GM23248 (cell line): ENCODE measurements at regions not wholly inside any gene's neighbourhood (a gene's known extent, or its start where the extent isn't known, plus 50 kb on each side); places are given as distances from the start of the nearest gene placed in this dataset.

Experiments used
- DNase-seq: peaks from one replicate; pipeline ENCODE4 v3.0.0-alpha.2; 2015
- H2AFZ ChIP-seq: fragments of 200-600 bp; sonication (generic); 2 replicates; pipeline ENCODE4 v1.6.1; 2016; ENCODE audit warnings: antibody characterized with exemption
- H3F3A ChIP-seq: fragments of 200-600 bp; sonication (generic); 2 replicates; pipeline ENCODE4 v1.6.1; 2016; ENCODE audit warnings: mild to moderate bottlenecking, antibody characterized with exemption, mixed run types; ENCODE audit not compliant: insufficient read depth
- H3K27ac ChIP-seq: fragments of 200-600 bp; sonication (generic); 2 replicates; pipeline ENCODE4 v1.5.1; 2016; ENCODE audit warnings: mild to moderate bottlenecking
- H3K27me3 ChIP-seq: fragments of 200-600 bp; sonication (generic); replicated peaks from 2 replicates; pipeline ENCODE4 v1.6.1; 2016; ENCODE audit warnings: mild to moderate bottlenecking; ENCODE audit not compliant: insufficient read depth
- H3K36me3 ChIP-seq: fragments of 200-600 bp; sonication (generic); 2 replicates; pipeline ENCODE4 v1.6.1; 2016; ENCODE audit warnings: low read depth, mild to moderate bottlenecking
- H3K4me1 ChIP-seq: fragments of 200-600 bp; sonication (generic); 2 replicates; pipeline ENCODE4 v1.6.1; 2016; ENCODE audit warnings: mild to moderate bottlenecking; ENCODE audit not compliant: insufficient read depth
- H3K4me2 ChIP-seq: fragments of 200-600 bp; sonication (generic); one replicate; pipeline ENCODE4 v1.6.1; 2016; ENCODE audit warnings: mild to moderate bottlenecking; ENCODE audit not compliant: unreplicated experiment
- H3K4me3 ChIP-seq: fragments of 200-600 bp; sonication (generic); 2 replicates; pipeline ENCODE4 v1.5.1; 2016; ENCODE audit warnings: mild to moderate bottlenecking
- H3K79me2 ChIP-seq: fragments of 200-600 bp; sonication (generic); 2 replicates; pipeline ENCODE4 v1.6.1; 2016; ENCODE audit warnings: mild to moderate bottlenecking; ENCODE audit not compliant: insufficient read depth
- H3K9ac ChIP-seq: fragments of 200-600 bp; sonication (generic); 2 replicates; pipeline ENCODE4 v1.6.1; 2016; ENCODE audit warnings: mild to moderate bottlenecking
- H3K9me2 ChIP-seq: fragments of 200-600 bp; sonication (generic); 2 replicates; pipeline ENCODE4 v1.6.1; 2016; ENCODE audit warnings: mixed run types, mild to moderate bottlenecking, moderate library complexity; ENCODE audit not compliant: insufficient read depth
- H3K9me3 ChIP-seq: fragments of 200-600 bp; sonication (generic); one replicate; pipeline ENCODE4 v1.6.1; 2017; ENCODE audit warnings: low read depth
- H4K20me1 ChIP-seq: fragments of 200-600 bp; sonication (generic); 2 replicates; pipeline ENCODE4 v1.6.0; 2016; ENCODE audit not compliant: insufficient read depth
- EZH2 ChIP-seq: fragments of 200-600 bp; sonication (generic); IDR thresholded peaks from 2 replicates; pipeline ENCODE4 v1.6.1; 2018; ENCODE audit warnings: antibody characterized with exemption, mild to moderate bottlenecking; ENCODE audit not compliant: insufficient read depth, poor library complexity, severe bottlenecking
- EZH2phosphoT487 ChIP-seq: fragments of 200-600 bp; sonication (generic); IDR thresholded peaks from 2 replicates; pipeline ENCODE4 v1.6.1; 2018; ENCODE audit warnings: antibody characterized with exemption, moderate library complexity, mild to moderate bottlenecking, low read depth; ENCODE audit not compliant: insufficient read depth
- WGBS, 2 experiments: methylation state at CpG; one replicate each; pipeline ENCODE4 v1.1.6; 2015 to 2017; ENCODE audit warnings: low lambda C conversion rate in 2 of 2, low coverage in 1 of 2; ENCODE audit errors: missing lambda C conversion rate in 2 of 2; 5-methylcytosine and 5-hydroxymethylcytosine counted together
- in situ Hi-C: fragments of 300-500 bp; cut with MboI; formaldehyde crosslinking; loops from 2 replicates; pipeline ENCODE4 v1.15.0; 2020

DNA sequence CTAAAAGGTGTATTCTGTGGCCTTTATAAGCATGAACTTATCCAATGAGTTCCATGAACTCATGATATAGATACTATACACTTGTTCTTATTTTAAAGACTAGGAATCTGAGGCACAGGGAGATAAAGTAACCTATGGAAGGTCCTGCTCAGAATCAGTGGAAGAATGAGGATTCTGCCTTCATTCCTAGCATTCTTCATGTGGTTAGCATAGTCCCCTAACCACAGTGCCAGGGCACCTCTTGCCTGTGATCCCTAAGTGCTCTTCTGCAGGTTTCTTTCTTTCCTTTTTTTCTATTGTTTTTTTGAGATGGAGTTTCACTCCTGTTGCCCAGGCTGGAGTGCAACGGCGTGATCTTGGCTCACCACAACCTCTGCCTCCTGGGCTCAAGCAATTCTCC, 174.1 kb downstream of the C9orf152 start:
- WGBS, 2 experiments, result 97 to 100% methylated on average over 2 of the region's 2 CpGs
- Histone ChIP-seq H3K9me2 (no peaks in the 10 kb centered on the region), H3K9me3 (no peaks in the 10 kb centered on the region), H3K27me3 (no peaks in the 10 kb centered on the region), H3K4me3 (no peak overlapping the region), H3K27ac (no peak overlapping the region), H3K36me3 (no peaks in the 10 kb centered on the region), H2AFZ (no peak overlapping the region), H3K9ac (no peak overlapping the region), H3F3A (peaks cover 33% of the 10 kb centered on the region), H4K20me1 (no peaks in the 10 kb centered on the region), H3K4me2 (peak overlapping the region; percentile 32), H3K79me2 (peaks cover 5% of the 10 kb centered on the region; the same call in 1 of the 2 replicates), H3K4me1 (peaks cover 53% of the 10 kb centered on the region)
- in situ Hi-C loops, result no loop called here
- no peak for TF ChIP-seq EZH2phosphoT487
- TF ChIP-seq EZH2, result no peak
- DNase-seq, result peak; percentile 33

DNA sequence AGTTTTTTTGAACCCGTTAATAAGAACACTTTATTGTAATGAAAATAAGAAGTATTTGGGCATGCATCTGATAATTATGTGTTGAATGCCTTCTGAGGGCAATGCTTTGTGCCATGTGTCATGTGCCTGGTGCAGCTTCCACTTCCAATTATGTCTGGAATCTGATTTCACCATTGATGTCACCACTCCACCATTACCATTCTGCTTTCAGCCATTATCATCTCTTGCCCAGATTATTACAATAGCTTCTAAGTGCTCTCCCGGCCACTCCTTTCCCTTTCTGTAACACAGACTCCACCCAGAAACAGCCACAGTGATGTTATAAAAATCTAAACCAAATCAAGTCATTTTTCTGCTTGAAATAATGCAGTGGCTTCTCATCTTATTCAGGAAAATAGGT, 171.7 kb downstream of the C9orf152 start:
- Histone ChIP-seq H3K4me2 (no peak overlapping the region), H3K36me3 (no peaks in the 10 kb centered on the region), H3K27ac (no peak overlapping the region), H3F3A (peaks cover 25% of the 10 kb centered on the region), H3K9me2 (no peaks in the 10 kb centered on the region), H3K4me1 (peaks cover 43% of the 10 kb centered on the region), H2AFZ (no peak overlapping the region), H3K9me3 (no peaks in the 10 kb centered on the region), H3K9ac (no peak overlapping the region), H4K20me1 (no peaks in the 10 kb centered on the region), H3K27me3 (no peaks in the 10 kb centered on the region), H3K79me2 (peaks cover 5% of the 10 kb centered on the region; the same call in 1 of the 2 replicates), H3K4me3 (no peak overlapping the region)
- WGBS, 2 experiments, result 82 to 97% methylated on average over 2 of the region's 2 CpGs
- DNase-seq, result no peak
- in situ Hi-C loops, result no loop called here
- no peak for TF ChIP-seq EZH2
- no peak for TF ChIP-seq EZH2phosphoT487

DNA sequence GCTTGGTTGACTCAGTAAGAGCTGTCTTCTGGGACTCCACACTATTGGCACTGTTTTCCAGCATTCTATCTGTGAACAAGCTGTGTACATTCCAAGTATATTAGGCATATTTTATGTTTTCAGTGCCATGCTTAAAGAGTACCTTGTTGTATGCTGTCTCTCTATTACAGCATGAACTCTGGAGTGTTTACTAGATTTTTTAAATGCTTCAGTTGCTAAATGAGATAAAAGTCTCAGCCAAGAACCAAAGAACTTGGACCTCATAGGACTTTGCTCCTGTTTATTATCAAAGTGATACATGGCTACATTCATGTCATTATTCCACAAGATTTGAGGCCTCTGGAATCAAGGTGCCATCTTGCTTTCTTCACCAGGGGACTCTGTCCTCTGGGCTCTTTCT, 167.2 kb downstream of the C9orf152 start:
- Histone ChIP-seq H3K9me3 (no peaks in the 10 kb centered on the region), H3K4me2 (peak overlapping the region; percentile 9), H2AFZ (no peak overlapping the region), H3K27ac (peak overlapping the region; percentile 28), H4K20me1 (no peaks in the 10 kb centered on the region), H3K27me3 (no peaks in the 10 kb centered on the region), H3K4me1 (peaks cover 18% of the 10 kb centered on the region), H3K36me3 (no peaks in the 10 kb centered on the region), H3F3A (peaks cover 24% of the 10 kb centered on the region), H3K9me2 (no peaks in the 10 kb centered on the region), H3K4me3 (no peak overlapping the region), H3K79me2 (peaks cover 11% of the 10 kb centered on the region; the same call in 1 of the 2 replicates), H3K9ac (no peak overlapping the region)
- DNase-seq, result peak; percentile 91
- in situ Hi-C loops, result no loop called here
- TF ChIP-seq EZH2 (no peak), EZH2phosphoT487 (no peak)

DNA sequence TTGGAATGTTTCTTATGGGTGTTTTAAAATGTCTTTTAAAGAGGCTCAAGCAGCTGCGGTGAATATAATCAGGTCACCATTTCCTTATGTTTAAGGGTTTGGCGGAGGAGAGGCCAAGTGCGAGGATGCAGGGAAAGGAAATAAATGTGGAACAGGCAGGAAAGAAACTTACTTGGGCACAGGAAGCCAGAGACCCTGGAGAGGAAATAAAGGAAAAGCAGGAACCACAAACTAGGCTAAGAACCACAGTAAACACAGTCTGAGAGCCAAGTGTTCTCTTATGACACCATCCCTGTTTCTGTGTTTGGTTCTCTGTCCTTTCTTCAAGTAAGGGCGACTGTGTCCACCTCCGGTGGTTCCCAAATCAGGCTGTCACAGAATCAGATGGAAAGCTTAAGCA, 166.5 kb downstream of the C9orf152 start:
- H3K36me3 ChIP-seq, result no peaks in the 10 kb centered on the region
- peaks cover 18% of the 10 kb centered on the region for H3K4me1 ChIP-seq
- H3K4me3 ChIP-seq, result no peak overlapping the region
- 96 to 99% methylated on average over 5 of the region's 5 CpGs for WGBS, 2 experiments
- H3K4me2 ChIP-seq, result no peak overlapping the region
- H3K9ac ChIP-seq, result no peak overlapping the region
- H3K27me3 ChIP-seq, result no peaks in the 10 kb centered on the region
- H3K27ac ChIP-seq, result peak overlapping the region; percentile 28; the same call in 1 of the 2 replicates
- H3K9me3 ChIP-seq, result no peaks in the 10 kb centered on the region
- DNase-seq, result no peak
- H3K9me2 ChIP-seq, result no peaks in the 10 kb centered on the region
- peaks cover 12% of the 10 kb centered on the region for H3K79me2 ChIP-seq
- no peak overlapping the region for H2AFZ ChIP-seq
- TF ChIP-seq EZH2phosphoT487 (no peak), EZH2 (no peak)
- in situ Hi-C loops, result no loop called here
- H3F3A ChIP-seq, result peaks cover 24% of the 10 kb centered on the region
- no peaks in the 10 kb centered on the region for H4K20me1 ChIP-seq
